ENCODE measurements at regions not wholly inside any gene's neighbourhood (a gene's known extent, or its start where the extent isn't known, plus 50 kb on each side); places are given as distances from the start of the nearest gene placed in this dataset.
A peak's percentile ranks its signal among the peaks of the same experiment; 100 is the strongest.
"Not testable (repeated sequence)": the region's sequence is repeated elsewhere in the genome, so short reads cannot be mapped to it uniquely, and the experiment has no call there.

DNA sequence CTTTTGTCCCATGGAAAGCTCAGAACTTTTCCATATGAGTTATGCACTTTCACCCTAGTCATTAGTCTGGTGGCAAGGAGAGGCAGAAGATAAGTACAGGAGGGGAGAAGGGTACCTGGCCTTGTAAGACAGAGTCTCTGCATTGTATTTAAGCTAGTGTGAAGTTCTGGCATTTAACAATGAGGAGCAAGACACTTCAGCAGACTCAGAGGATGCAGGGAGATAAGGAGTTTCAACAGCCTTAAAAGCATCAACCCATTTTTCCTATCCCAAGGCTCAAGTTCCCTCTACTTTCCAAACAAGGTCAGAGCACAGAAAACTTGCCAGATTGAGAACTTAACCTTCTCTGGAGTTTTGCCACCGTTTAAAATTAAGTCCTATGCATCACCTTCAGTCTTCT, 348.2 kb upstream of the VRK2 start:
- Histone ChIP-seq H3K9me3 (ENCODE audit: control insufficient read depth, low read length) (no peaks in the 10 kb centered on the region), H3K27me3 (replicated peaks; ENCODE audit: control insufficient read depth, insufficient read depth, low read length) (no peaks in the 10 kb centered on the region), H3K9ac (ENCODE audit: low read length) (no peak overlapping the region), H3K4me1 (ENCODE audit: control insufficient read depth, insufficient read depth, low read length) (peaks cover 3% of the 10 kb centered on the region), H3K36me3 (ENCODE audit: control insufficient read depth, insufficient read depth, low read length, severe bottlenecking) (no peaks in the 10 kb centered on the region), H3K4me3 (ENCODE audit: low read length) (no peak overlapping the region)
- no peak for DNase-seq (ENCODE audit: low read depth)

DNA sequence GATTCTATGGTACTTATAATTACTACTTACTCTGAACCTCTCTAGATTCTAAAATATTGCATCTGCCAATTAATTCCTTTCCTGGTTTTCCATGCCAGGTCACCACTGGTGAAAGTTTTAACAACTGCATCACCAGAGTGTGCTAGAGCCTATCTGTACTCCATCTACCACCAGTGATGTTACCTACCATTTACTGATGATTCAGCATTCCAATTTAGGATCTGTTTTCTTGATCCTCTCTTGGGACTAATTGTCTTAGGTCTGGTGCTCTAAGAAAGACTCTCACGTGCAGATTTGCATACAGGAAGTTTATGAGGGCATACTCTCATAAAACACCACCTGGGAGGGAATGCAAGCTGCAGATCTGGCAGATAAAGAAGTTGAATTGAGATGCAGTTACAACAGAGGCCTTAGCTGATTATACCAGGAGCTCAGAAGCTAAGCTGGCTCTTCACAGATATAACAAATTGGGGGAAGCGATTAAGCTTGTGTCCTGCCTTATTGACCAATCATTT, 347.6 kb upstream of the VRK2 start:
- H3K36me3 ChIP-seq (ENCODE audit: control insufficient read depth, insufficient read depth, low read length, severe bottlenecking), result no peaks in the 10 kb centered on the region
- peaks cover 3% of the 10 kb centered on the region for H3K4me1 ChIP-seq (ENCODE audit: control insufficient read depth, insufficient read depth, low read length)
- H3K27me3 ChIP-seq (replicated peaks; ENCODE audit: control insufficient read depth, insufficient read depth, low read length), result no peaks in the 10 kb centered on the region
- H3K9ac ChIP-seq (ENCODE audit: low read length), result no peak overlapping the region
- DNase-seq (ENCODE audit: low read depth), result no peak
- H3K9me3 ChIP-seq (ENCODE audit: control insufficient read depth, low read length), result no peaks in the 10 kb centered on the region
- H3K4me3 ChIP-seq (ENCODE audit: low read length), result no peak overlapping the region

DNA sequence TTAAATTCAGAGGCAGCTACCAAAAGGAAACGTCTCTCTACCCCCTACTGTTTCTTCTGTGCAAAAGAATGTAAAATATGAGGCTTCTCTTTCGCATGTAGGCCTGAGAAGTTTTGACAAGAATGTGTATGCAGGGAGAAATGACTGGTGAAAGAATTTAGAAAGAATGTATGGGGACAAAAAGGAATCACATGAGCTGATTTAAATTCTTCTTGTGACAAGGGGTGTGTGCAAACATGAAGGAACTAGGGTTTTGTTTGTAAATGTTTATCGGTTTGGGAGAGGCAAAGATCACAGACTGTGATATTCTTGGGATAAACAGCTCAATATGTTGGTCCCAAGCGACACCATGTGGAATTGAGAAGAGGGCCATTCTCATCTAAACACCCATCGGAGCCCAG, 345.2 kb upstream of the VRK2 start:
- Histone ChIP-seq H3K4me3 (ENCODE audit: low read length) (no peak overlapping the region), H3K4me1 (ENCODE audit: control insufficient read depth, insufficient read depth, low read length) (peaks cover 3% of the 10 kb centered on the region), H3K36me3 (ENCODE audit: control insufficient read depth, insufficient read depth, low read length, severe bottlenecking) (no peaks in the 10 kb centered on the region), H3K9ac (ENCODE audit: low read length) (peak overlapping the region; percentile 13), H3K27me3 (replicated peaks; ENCODE audit: control insufficient read depth, insufficient read depth, low read length) (no peaks in the 10 kb centered on the region), H3K9me3 (ENCODE audit: control insufficient read depth, low read length) (no peaks in the 10 kb centered on the region)
- peak; percentile 58 for DNase-seq (ENCODE audit: low read depth)

DNA sequence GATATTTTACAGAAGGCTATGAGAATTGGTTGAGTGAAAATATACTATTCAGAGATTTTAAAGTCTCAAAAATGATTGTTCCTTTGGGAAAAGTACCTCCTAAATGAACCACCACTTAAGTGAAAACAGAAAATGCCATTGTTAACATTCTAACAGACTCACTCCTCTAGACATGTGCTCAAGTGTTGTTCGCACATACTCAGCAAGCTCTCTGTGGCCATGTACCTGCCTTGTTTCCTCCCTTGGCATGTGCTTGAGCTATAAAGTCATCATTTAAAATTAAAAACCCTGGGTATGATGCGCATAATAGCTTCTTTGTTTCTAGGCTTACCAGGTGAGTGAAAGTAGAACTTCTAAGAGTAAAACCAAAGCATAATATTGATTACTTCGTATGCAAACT, 343.2 kb upstream of the VRK2 start:
- Histone ChIP-seq H3K36me3 (ENCODE audit: control insufficient read depth, insufficient read depth, low read length, severe bottlenecking) (no peaks in the 10 kb centered on the region), H3K4me1 (ENCODE audit: control insufficient read depth, insufficient read depth, low read length) (peaks cover 3% of the 10 kb centered on the region), H3K9ac (ENCODE audit: low read length) (no peak overlapping the region)

DNA sequence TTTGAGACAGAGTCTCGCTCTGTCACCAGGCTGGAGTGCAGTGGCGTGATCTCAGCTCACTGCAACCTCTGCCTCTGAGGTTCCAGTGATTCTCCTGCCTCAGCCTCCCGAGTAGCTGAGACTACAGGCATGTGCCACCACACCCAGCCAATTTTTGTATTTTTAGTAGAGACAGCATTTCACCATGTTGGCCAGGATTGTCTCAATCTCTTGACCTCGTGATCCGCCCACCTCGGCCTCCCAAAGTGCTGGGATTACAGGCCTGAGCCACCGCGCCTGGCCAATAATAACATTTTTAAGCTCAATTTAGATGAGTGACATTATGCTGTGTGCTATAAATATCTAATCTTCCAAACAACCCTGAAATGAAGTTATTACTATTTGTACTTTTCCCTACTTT, 338.8 kb upstream of the VRK2 start:
- H3K4me3 ChIP-seq (ENCODE audit: low read length); H3K9ac ChIP-seq (ENCODE audit: low read length): not testable (repeated sequence)

More for the DNA sequence above, 343.2 kb upstream of the VRK2 start:
- H3K4me3 ChIP-seq (ENCODE audit: low read length), result no peak overlapping the region
- H3K9me3 ChIP-seq (ENCODE audit: control insufficient read depth, low read length), result no peaks in the 10 kb centered on the region
- H3K27me3 ChIP-seq (replicated peaks; ENCODE audit: control insufficient read depth, insufficient read depth, low read length), result no peaks in the 10 kb centered on the region
- no peak for DNase-seq (ENCODE audit: low read depth)

DNA sequence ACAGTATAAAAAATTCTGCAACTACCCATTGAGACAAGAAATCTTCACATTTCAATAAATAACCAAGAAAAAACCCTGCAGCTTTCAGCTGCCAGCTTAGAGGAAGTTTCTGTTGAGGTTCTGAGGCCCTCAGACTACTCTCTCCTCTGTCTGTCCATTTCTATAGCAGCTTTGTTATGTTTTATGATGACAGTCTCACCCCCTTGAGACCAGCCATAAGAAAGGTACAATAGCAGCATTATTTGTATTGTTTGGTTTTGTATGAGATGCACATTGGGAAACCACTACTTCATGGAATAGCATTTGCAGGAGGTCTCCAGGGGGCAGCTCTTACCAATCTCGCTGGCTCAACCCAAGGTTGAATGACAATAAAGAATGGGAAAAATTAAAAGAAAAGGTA, 334.6 kb upstream of the VRK2 start:
- Histone ChIP-seq H3K4me1 (ENCODE audit: control insufficient read depth, insufficient read depth, low read length) (no peaks in the 10 kb centered on the region), H3K36me3 (ENCODE audit: control insufficient read depth, insufficient read depth, low read length, severe bottlenecking) (no peaks in the 10 kb centered on the region), H3K9ac (ENCODE audit: low read length) (no peak overlapping the region), H3K27me3 (replicated peaks; ENCODE audit: control insufficient read depth, insufficient read depth, low read length) (no peaks in the 10 kb centered on the region), H3K9me3 (ENCODE audit: control insufficient read depth, low read length) (no peaks in the 10 kb centered on the region), H3K4me3 (ENCODE audit: low read length) (no peak overlapping the region)
- no peak for DNase-seq (ENCODE audit: low read depth)

More for the DNA sequence above, 338.8 kb upstream of the VRK2 start:
- not testable (repeated sequence) for DNase-seq (ENCODE audit: low read depth); H3K36me3 ChIP-seq (ENCODE audit: control insufficient read depth, insufficient read depth, low read length, severe bottlenecking); H3K4me1 ChIP-seq (ENCODE audit: control insufficient read depth, insufficient read depth, low read length); H3K27me3 ChIP-seq (replicated peaks; ENCODE audit: control insufficient read depth, insufficient read depth, low read length); H3K9me3 ChIP-seq (ENCODE audit: control insufficient read depth, low read length)

DNA sequence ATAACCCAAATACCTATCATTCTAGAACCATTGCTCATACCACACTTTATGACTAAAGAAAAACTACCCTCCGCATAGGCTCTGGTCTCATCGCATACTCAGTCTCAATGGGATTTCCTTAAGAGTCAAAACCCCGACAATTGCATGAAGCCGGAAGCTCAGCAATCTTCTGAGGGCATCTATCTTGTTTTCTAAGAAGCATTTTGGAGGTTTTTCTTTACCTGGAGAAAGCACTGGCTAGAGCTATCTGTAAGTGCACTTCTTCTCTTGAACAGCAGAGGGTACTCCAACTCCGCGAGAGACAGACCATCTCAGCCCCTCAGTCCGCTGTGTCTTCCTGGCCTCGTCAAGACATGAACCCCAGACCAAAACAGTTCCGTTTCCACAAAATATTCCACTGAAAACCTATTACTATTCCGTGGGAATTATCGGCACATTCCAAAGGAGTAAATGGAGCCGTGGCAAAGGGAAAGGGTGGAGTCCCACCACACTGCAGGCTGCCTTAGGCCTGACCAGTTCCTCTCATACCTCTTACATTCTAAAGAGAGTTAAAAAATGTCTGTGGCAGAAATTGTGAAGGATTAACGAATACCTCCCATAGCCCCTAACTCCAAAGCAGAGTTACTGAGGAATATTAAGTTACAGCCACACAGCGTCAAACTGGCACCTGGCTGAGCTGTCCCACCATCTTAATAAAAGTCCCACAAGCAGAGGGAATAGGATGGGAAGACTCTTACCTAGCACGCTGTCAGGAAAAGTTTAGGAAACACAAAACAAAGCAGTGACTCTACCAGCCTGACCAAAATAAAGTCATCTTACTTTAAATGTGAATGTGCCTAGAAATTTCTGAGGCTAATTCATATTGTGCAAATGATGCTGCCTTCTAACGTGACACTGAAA, 325.6 kb upstream of the VRK2 start:
- H3K36me3 ChIP-seq (ENCODE audit: control insufficient read depth, insufficient read depth, low read length, severe bottlenecking), result no peaks in the 10 kb centered on the region
- peak overlapping the region; percentile 71 for H3K4me3 ChIP-seq (ENCODE audit: low read length)
- DNase-seq (ENCODE audit: low read depth), result peak; percentile 80
- H3K9ac ChIP-seq (ENCODE audit: low read length), result peak overlapping the region; percentile 69
- no peaks in the 10 kb centered on the region for H3K9me3 ChIP-seq (ENCODE audit: control insufficient read depth, low read length)
- peaks cover 11% of the 10 kb centered on the region for H3K4me1 ChIP-seq (ENCODE audit: control insufficient read depth, insufficient read depth, low read length)
- no peaks in the 10 kb centered on the region for H3K27me3 ChIP-seq (replicated peaks; ENCODE audit: control insufficient read depth, insufficient read depth, low read length)

DNA sequence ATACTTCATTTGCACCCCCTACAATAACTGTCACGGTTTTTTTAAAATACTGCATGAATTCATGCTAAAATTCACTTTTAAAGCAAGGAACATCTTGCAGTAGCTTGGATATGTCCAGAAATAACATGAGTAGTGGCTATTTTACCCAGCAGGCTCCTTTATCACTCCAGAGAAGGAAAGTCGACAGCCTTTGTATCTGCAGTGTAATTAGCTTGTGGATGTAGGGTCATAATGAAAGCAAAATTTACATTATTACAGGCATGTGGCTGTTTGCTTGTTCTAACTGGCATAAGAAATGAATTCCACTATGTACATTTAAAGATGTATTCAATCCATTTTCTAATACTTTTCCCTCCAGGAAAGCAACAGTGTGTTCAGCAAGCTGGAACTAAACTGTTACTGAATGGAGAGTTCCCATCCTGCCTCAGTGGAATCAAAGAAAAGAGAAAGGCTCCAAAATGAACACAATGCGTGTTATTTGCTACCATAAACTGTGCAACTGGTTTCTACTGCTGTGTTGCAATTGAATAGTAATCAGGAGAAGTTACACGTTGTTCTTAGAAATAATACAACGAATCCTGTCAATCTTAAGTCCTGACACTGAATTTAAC, 321.2 kb upstream of the VRK2 start:
- DNase-seq (ENCODE audit: low read depth), result no peak
- Histone ChIP-seq H3K4me3 (ENCODE audit: low read length) (no peak overlapping the region), H3K4me1 (ENCODE audit: control insufficient read depth, insufficient read depth, low read length) (peaks cover 11% of the 10 kb centered on the region), H3K27me3 (replicated peaks; ENCODE audit: control insufficient read depth, insufficient read depth, low read length) (no peaks in the 10 kb centered on the region), H3K36me3 (ENCODE audit: control insufficient read depth, insufficient read depth, low read length, severe bottlenecking) (no peaks in the 10 kb centered on the region), H3K9ac (ENCODE audit: low read length) (no peak overlapping the region), H3K9me3 (ENCODE audit: control insufficient read depth, low read length) (no peaks in the 10 kb centered on the region)

DNA sequence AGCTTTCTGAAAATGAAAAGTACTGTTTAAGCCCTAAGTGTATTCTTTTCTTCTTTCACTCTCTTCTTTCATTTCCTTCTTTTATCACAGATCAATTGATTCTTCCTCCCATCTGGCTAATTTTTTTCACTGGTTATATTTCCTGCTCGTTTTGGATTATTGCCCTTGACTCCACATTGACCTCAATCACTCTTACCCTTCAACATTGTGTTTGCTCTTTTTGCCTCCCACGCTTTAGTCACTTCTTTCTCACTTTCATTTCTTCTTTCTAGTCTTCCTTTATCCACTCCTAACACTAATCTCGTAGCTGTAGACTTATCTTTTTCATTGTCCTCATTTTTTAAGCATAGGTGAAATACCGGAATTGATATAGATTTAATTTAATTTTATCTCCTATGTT, 320.3 kb upstream of the VRK2 start:
- Histone ChIP-seq H3K9ac (ENCODE audit: low read length) (no peak overlapping the region), H3K9me3 (ENCODE audit: control insufficient read depth, low read length) (no peaks in the 10 kb centered on the region), H3K4me1 (ENCODE audit: control insufficient read depth, insufficient read depth, low read length) (peaks cover 5% of the 10 kb centered on the region), H3K36me3 (ENCODE audit: control insufficient read depth, insufficient read depth, low read length, severe bottlenecking) (no peaks in the 10 kb centered on the region), H3K27me3 (replicated peaks; ENCODE audit: control insufficient read depth, insufficient read depth, low read length) (no peaks in the 10 kb centered on the region), H3K4me3 (ENCODE audit: low read length) (no peak overlapping the region)
- no peak for DNase-seq (ENCODE audit: low read depth)

DNA sequence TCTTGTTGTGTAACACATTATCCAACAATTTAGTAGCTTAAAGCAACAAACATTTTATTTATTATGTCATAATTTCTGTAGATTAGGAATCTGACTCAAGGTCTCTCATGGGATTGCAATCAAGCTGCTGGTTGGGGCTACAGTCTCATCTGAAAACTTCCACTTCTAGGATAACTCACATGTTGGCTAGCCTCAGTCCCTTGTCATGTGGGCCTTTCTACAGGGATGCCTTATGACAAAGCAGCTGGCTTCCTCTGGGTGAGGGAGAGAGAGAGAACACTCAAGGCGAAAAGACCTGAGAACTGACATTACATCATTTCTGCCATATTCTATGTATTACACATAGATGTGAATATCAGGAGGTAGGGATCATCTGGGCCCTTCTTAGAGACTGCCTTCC, 317.9 kb upstream of the VRK2 start:
- DNase-seq (ENCODE audit: low read depth), result no peak
- Histone ChIP-seq H3K4me3 (ENCODE audit: low read length) (no peak overlapping the region), H3K27me3 (replicated peaks; ENCODE audit: control insufficient read depth, insufficient read depth, low read length) (no peaks in the 10 kb centered on the region), H3K9me3 (ENCODE audit: control insufficient read depth, low read length) (no peaks in the 10 kb centered on the region), H3K36me3 (ENCODE audit: control insufficient read depth, insufficient read depth, low read length, severe bottlenecking) (no peaks in the 10 kb centered on the region), H3K9ac (ENCODE audit: low read length) (no peak overlapping the region), H3K4me1 (ENCODE audit: control insufficient read depth, insufficient read depth, low read length) (no peaks in the 10 kb centered on the region)

DNA sequence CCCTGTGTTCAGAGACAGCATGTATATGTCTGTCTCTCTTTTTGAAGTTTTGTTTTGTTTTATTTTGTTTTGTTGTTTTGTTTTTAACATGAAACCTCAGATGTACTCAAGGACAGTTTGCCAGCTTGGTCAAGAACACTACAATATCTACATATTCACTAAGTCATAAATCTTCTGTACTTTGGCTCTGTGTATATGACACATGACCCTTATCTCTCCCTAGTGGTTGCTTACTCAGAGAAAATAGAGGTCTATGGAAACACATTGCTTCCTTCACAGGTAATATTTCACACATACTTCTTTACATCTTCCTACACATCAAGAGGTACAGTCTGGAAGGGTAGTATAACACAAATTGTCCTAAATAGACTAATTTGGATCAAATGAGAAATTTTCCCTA, 312.6 kb upstream of the VRK2 start:
- no peak for DNase-seq (ENCODE audit: low read depth)
- no peaks in the 10 kb centered on the region for H3K9me3 ChIP-seq (ENCODE audit: control insufficient read depth, low read length)
- H3K4me1 ChIP-seq (ENCODE audit: control insufficient read depth, insufficient read depth, low read length), result no peaks in the 10 kb centered on the region
- H3K27me3 ChIP-seq (replicated peaks; ENCODE audit: control insufficient read depth, insufficient read depth, low read length), result no peaks in the 10 kb centered on the region
- H3K9ac ChIP-seq (ENCODE audit: low read length), result no peak overlapping the region
- no peaks in the 10 kb centered on the region for H3K36me3 ChIP-seq (ENCODE audit: control insufficient read depth, insufficient read depth, low read length, severe bottlenecking)
- no peak overlapping the region for H3K4me3 ChIP-seq (ENCODE audit: low read length)
